Glutamatergic neuron (in vitro differentiated cells): ENCODE measurements at regions not wholly inside any gene's neighbourhood (a gene's known extent, or its start where the extent isn't known, plus 50 kb on each side); places are given as distances from the start of the nearest gene placed in this dataset.

Experiments used
- DNase-seq: peaks from one replicate; pipeline ENCODE4 v3.0.0; 2022
- H3K27ac Mint-ChIP-seq: one replicate; pipeline ENCODE4 v1.8.0; 2020; ENCODE audit warnings: mild to moderate bottlenecking, mixed read lengths, inconsistent platforms; ENCODE audit not compliant: unreplicated experiment
- H3K27me3 Mint-ChIP-seq: one replicate; pipeline ENCODE4 v1.8.0; 2020; ENCODE audit warnings: mild to moderate bottlenecking, moderate library complexity, mixed read lengths, inconsistent platforms; ENCODE audit not compliant: unreplicated experiment
- H3K36me3 Mint-ChIP-seq: one replicate; pipeline ENCODE4 v1.8.0; 2020; ENCODE audit warnings: mild to moderate bottlenecking, mixed read lengths, inconsistent platforms; ENCODE audit not compliant: unreplicated experiment
- H3K4me1 Mint-ChIP-seq: one replicate; pipeline ENCODE4 v1.8.0; 2020; ENCODE audit warnings: mild to moderate bottlenecking, low read depth, mixed read lengths, inconsistent platforms; ENCODE audit not compliant: unreplicated experiment
- H3K4me3 Mint-ChIP-seq: one replicate; pipeline ENCODE4 v1.8.0; 2020; ENCODE audit warnings: mild to moderate bottlenecking, mixed read lengths, inconsistent platforms; ENCODE audit not compliant: unreplicated experiment
- H3K9me3 Mint-ChIP-seq: one replicate; pipeline ENCODE4 v1.8.0; 2020; ENCODE audit warnings: mild to moderate bottlenecking, moderate library complexity, mixed read lengths, inconsistent platforms; ENCODE audit not compliant: unreplicated experiment
- CTCF ChIP-seq: fragments of 200-600 bp; sonication (generic); IDR thresholded peaks from one replicate; pipeline ENCODE4 v1.5.0; 2021; ENCODE audit not compliant: partially characterized antibody, unreplicated experiment

DNA sequence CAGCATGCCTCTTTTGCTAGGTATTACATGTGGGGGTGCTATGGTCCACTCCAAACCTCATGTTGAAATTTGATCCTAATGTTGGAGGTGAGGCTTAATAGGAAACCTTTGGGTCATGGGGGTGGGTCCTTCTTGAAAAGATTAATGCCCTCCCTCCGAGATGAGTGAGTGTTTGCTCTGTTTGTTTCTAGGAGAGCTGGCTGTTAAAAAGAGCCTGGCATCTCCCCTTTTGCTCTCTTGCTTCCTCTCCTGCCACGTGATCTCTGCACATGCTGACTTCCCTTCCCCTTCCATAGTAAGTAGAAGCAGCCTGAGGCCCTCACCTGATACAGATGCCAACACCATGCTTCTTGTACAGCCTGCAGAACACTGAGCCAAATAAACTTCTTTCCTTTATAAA is 104.5 kb downstream of the FAT3 start:
- DNase-seq: no peak

GRCh38 chr11:92329646-92330045 is 105.0 kb downstream of the FAT3 start:
- no peak for TF ChIP-seq CTCF
- no peak for DNase-seq
- Mint-ChIP-seq H3K4me3 (no peak overlapping the region), H3K9me3 (no peaks in the 10 kb centered on the region), H3K4me1 (peaks cover 9% of the 10 kb centered on the region), H3K36me3 (no peaks in the 10 kb centered on the region), H3K27ac (no peak overlapping the region), H3K27me3 (no peaks in the 10 kb centered on the region)

More for the DNA sequence above, 104.5 kb downstream of the FAT3 start:
- TF ChIP-seq CTCF: no peak
- no peaks in the 10 kb centered on the region for H3K27me3 Mint-ChIP-seq
- H3K4me1 Mint-ChIP-seq: peaks cover 9% of the 10 kb centered on the region
- H3K9me3 Mint-ChIP-seq: peaks cover 1% of the 10 kb centered on the region
- no peak overlapping the region for H3K4me3 Mint-ChIP-seq
- no peak overlapping the region for H3K27ac Mint-ChIP-seq
- H3K36me3 Mint-ChIP-seq: peaks cover 3% of the 10 kb centered on the region

- H3K36me3 Mint-ChIP-seq: no peaks in the 10 kb centered on the region
- no peaks in the 10 kb centered on the region for H3K9me3 Mint-ChIP-seq
- H3K27ac Mint-ChIP-seq: no peak overlapping the region
- peaks cover 9% of the 10 kb centered on the region for H3K4me1 Mint-ChIP-seq
- no peaks in the 10 kb centered on the region for H3K27me3 Mint-ChIP-seq
- no peak for TF ChIP-seq CTCF
- no peak for DNase-seq
- H3K4me3 Mint-ChIP-seq: no peak overlapping the region
Observed at GRCh38 chr11:92330114-92330513, 105.5 kb downstream of the FAT3 start.

DNA sequence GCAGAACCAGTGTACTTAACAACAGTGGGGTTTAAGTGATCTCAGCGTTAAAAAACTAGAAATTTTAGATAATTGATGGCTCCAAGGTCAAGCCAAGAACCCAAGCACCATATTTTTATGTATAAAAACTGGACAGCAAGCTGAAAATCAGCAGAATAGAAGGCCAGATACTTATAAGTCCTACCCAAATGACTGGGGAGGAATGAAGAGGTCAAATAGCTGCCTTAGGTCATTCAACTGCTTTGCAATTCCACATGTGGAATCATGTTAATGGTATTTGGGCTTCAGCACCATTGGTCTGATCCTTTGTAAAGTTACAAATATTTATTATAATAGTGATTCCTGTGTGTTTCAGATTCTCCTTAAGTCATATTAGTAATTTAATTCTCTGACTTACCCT is 108.4 kb downstream of the FAT3 start:
- Mint-ChIP-seq H3K27me3 (no peaks in the 10 kb centered on the region), H3K9me3 (no peaks in the 10 kb centered on the region), H3K4me1 (peaks cover 8% of the 10 kb centered on the region), H3K4me3 (no peak overlapping the region), H3K36me3 (no peaks in the 10 kb centered on the region), H3K27ac (no peak overlapping the region)
- no peak for DNase-seq
- no peak for TF ChIP-seq CTCF

DNA sequence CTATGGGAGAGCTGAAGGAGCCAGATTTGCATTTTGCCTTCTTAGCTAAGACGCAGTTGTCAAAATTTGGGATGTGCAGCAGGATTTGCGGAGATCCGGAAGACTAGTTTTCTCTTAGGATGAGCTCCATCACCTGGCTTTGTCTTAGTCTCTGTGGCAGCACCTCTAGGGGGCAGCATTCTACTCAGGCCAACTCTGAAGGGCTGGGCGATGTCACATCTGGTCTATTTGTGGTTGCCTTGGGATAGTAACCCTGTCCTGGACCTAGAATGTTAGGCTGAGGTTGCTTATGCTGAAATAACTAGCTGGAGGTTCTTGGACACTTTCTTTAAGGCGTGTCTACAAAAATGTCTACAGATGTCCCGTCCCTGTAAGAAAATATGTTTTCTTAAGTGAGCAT is 116.2 kb downstream of the FAT3 start:
- Mint-ChIP-seq H3K27ac (no peak overlapping the region), H3K36me3 (no peaks in the 10 kb centered on the region), H3K27me3 (no peaks in the 10 kb centered on the region), H3K4me3 (no peak overlapping the region), H3K9me3 (no peaks in the 10 kb centered on the region), H3K4me1 (peaks cover 3% of the 10 kb centered on the region)
- peak; percentile 32 for DNase-seq
- peak; percentile 43 for TF ChIP-seq CTCF
